PFSK-1 (cell line): ENCODE measurements at regions not wholly inside any gene's neighbourhood (a gene's known extent, or its start where the extent isn't known, plus 50 kb on each side); places are given as distances from the start of the nearest gene placed in this dataset.

Experiments
- FOXP2 ChIP-seq: optimal IDR thresholded peaks from 2 replicates; pipeline ENCODE3; 2011; ENCODE audit warnings: borderline replicate concordance, control low read depth, inconsistent platforms; ENCODE audit not compliant: insufficient read depth; ENCODE audit errors: extremely low read length, extremely low read depth
- POLR2AphosphoS5 ChIP-seq: IDR thresholded peaks from 2 replicates; pipeline ENCODE4 v1.6.1; 2012; ENCODE audit warnings: low read depth, mild to moderate bottlenecking, control low read depth, low read length, moderate library complexity
- SIN3A ChIP-seq: IDR thresholded peaks from 2 replicates; pipeline ENCODE4 v1.6.1; 2012; ENCODE audit warnings: mild to moderate bottlenecking, low read length, moderate library complexity, borderline replicate concordance; ENCODE audit not compliant: insufficient read depth
- TAF1 ChIP-seq: IDR thresholded peaks from 2 replicates; pipeline ENCODE4 v1.6.1; 2012; ENCODE audit warnings: low read length, control low read depth, borderline replicate concordance; ENCODE audit not compliant: insufficient read depth
- TF ChIP-seq, protein P1 (sequence below), 2 experiments: IDR thresholded peaks; 2 replicates each; pipeline versions ENCODE4 v1.6.1 to v1.8.0; 2011 to 2012; ENCODE audit warnings: low read depth in 2 of 2, low read length in 2 of 2, control low read depth in 1 of 2, inconsistent platforms in 1 of 2, mild to moderate bottlenecking in 1 of 2, moderate library complexity in 1 of 2; ENCODE audit not compliant: insufficient read depth in 1 of 2

DNA sequence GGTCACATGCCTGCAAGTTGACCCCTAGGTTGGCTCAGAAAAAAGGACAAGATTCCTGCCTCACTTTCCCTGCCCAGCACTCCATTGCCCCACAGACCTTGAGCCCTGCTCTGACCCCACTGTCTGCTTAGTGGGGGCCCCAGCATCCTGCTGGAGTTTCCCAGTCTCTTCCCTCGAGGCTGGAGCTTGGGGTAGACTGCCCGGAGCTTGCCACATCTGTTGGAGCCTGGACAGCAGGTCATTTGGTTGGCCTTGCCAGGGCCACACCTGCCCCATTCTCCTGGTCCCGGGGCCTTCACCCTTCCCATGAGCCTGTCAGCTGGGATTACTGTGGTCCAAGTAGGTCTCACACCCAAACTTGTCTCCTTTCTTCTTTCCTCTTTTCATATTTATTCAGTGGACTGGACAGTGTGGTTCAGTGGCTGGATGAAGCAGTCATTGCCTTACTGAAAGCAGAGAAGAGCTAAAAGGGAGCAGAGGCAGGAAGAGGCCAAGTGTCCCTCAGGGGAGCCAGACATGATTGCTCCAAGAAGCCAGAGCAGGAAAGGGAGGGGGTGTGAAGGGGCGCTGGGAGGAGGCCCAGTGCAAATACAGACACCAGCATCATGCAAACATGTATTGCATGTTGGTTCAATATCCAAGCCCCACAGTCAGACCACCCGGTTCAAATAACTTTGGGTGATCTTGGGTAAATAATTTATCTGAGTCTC, 56.2 kb upstream of the CACUL1 start:
- no peak for TF ChIP-seq TAF1
- TF ChIP-seq POLR2AphosphoS5, result no peak
- TF ChIP-seq, protein P1, sequence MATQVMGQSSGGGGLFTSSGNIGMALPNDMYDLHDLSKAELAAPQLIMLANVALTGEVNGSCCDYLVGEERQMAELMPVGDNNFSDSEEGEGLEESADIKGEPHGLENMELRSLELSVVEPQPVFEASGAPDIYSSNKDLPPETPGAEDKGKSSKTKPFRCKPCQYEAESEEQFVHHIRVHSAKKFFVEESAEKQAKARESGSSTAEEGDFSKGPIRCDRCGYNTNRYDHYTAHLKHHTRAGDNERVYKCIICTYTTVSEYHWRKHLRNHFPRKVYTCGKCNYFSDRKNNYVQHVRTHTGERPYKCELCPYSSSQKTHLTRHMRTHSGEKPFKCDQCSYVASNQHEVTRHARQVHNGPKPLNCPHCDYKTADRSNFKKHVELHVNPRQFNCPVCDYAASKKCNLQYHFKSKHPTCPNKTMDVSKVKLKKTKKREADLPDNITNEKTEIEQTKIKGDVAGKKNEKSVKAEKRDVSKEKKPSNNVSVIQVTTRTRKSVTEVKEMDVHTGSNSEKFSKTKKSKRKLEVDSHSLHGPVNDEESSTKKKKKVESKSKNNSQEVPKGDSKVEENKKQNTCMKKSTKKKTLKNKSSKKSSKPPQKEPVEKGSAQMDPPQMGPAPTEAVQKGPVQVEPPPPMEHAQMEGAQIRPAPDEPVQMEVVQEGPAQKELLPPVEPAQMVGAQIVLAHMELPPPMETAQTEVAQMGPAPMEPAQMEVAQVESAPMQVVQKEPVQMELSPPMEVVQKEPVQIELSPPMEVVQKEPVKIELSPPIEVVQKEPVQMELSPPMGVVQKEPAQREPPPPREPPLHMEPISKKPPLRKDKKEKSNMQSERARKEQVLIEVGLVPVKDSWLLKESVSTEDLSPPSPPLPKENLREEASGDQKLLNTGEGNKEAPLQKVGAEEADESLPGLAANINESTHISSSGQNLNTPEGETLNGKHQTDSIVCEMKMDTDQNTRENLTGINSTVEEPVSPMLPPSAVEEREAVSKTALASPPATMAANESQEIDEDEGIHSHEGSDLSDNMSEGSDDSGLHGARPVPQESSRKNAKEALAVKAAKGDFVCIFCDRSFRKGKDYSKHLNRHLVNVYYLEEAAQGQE (IDR thresholded peaks at IDR 0.05; ENCODE audit: insufficient read depth in 1 of 2, low read depth in 2 of 2, low read length in 2 of 2), result no peak
- TF ChIP-seq FOXP2, result no peak
- no peak for TF ChIP-seq SIN3A

DNA sequence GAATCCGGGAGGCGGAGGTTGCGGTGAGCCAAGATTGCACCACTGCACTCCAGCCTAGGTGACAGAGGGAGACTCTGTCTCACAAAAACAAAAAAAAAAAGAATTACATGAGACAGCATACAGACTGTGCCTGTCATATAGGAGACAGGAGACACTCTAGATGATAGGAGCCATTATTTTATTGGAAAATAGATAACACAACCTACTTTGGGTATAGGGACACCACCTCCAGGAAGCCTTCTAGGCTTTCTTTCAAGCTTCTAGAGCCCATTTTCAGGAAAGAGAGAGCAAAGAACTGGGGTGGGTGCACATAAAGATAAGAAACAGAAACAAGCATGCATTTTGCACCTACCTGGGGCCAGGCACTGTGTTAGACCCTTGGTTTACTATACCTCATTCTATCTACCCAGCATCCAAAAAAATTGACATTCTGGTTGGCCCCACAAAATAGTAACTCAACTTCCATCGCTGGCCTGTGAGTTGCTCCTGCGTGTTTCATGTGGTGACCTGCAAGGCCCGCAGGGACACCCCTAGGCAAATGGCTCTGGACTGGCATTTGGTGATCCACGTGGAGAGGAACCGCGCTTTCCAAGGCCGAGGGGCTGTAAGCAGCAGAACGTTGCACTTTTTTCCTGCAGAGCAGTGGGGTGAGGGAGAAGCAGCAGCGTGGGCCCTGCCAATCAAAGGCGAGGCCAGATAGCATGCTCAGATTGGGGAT, 57.1 kb upstream of the CACUL1 start:
- no peak for TF ChIP-seq POLR2AphosphoS5
- TF ChIP-seq FOXP2, result no peak
- TF ChIP-seq, protein P1 (IDR thresholded peaks at IDR 0.05; ENCODE audit: insufficient read depth in 1 of 2, low read depth in 2 of 2, low read length in 2 of 2), result no peak
- no peak for TF ChIP-seq TAF1
- no peak for TF ChIP-seq SIN3A

DNA sequence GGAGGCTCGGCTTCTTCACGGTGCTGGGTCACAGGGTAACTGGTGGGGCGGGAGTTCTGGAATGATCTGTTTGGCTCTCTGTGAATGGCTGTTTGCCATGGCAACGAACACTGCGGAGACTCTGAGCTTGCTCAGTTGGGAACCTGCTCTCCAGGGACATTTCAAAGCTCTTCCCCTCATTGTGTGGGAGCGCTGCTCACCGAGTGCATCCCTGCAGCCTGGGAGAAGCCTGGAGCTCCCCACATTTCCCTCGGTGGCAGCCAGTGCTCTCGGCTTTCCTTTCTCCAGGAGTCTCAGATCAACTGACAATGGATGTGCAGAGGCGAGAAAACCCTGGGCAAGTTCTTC, 57.6 kb upstream of the CACUL1 start:
- TF ChIP-seq, protein P1 (IDR thresholded peaks at IDR 0.05; ENCODE audit: insufficient read depth in 1 of 2, low read depth in 2 of 2, low read length in 2 of 2), result no peak
- TF ChIP-seq TAF1, result no peak
- TF ChIP-seq SIN3A, result no peak
- TF ChIP-seq FOXP2, result no peak
- TF ChIP-seq POLR2AphosphoS5, result no peak

DNA sequence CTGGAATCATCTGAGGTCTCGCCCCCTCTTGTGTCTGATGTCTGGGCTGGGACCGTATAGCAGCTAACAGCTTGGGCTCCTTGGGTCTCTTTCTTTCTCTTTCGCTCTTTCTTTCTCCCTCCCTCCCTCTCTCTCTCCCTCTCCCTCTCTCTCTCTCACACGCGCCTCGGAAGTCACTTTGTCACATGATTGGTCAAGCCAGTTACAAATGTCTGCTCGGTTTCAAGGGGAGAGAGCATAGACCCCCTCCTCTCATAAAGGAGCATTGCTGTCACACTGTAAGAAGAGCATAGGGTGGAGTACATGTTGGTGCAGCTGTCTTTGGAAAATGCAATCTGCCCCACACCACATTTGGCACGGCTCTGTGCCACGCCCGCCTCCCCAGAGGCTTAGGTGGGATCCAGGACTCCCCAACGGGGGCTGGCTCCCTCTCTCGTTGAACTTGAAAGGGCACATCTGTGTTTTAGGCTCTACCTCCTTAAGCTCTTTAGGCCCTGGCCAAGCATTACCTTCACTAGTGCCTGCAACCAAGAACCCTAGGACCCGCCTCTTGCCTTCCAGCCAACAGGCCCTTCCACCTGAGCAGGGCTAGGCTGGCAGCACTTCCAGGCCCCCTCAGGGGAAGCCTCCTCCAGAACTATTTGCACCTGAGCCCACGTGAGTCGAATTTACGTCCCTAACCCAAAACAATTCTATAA, 61.9 kb upstream of the CACUL1 start:
- TF ChIP-seq TAF1, result no peak
- TF ChIP-seq, protein P1 (IDR thresholded peaks at IDR 0.05; ENCODE audit: insufficient read depth in 1 of 2, low read depth in 2 of 2, low read length in 2 of 2), result no peak
- TF ChIP-seq FOXP2, result no peak
- TF ChIP-seq SIN3A, result no peak
- no peak for TF ChIP-seq POLR2AphosphoS5
